K562 (cell line): ENCODE measurements at regions not wholly inside any gene's neighbourhood (a gene's known extent, or its start where the extent isn't known, plus 50 kb on each side); places are given as distances from the start of the nearest gene placed in this dataset.

Experiments
- ATAC-seq: fragments of 200-7000 bp; cut with Tn5 transposase; 3 replicates; pipeline ENCODE4 v1.9.1; 2020; ENCODE audit warnings: moderate library complexity
- BruUV-seq: library from RNA; stranded (reverse); fragments of 400-500 nt; replicated peaks from 2 replicates; lab custom pipeline; 2021; lab: Mats Ljungman, UMichigan
- CTCF ChIA-PET: fragments of 300-600 bp; formaldehyde crosslinking; extraction: SDS; loops from one replicate; lab custom pipeline; 2021; ENCODE audit warnings: low intra/inter-chr PET ratio; lab: Yijun Ruan, JAX
- POLR2A ChIA-PET: fragments of 300-600, 350-650 bp; sonication (Branson Sonifier 250); formaldehyde crosslinking; extraction: SDS; loops from one replicate; lab custom pipeline; 2021; ENCODE audit warnings: antibody characterized with exemption, inconsistent platforms; lab: Yijun Ruan, JAX
- DNase-seq, 4 experiments: peaks; one replicate each; pipeline versions ENCODE4 v3.0.0 to v3.0.0-alpha.2; 2011 to 2018; ENCODE audit warnings: low spot score in 3 of 4, mixed read lengths in 3 of 4; ENCODE audit errors: extremely low read depth in 1 of 4
- FAIRE-seq: peaks from 2 replicates; lab custom pipeline; 2011; peaks lifted over from hg19 to GRCh38; lab: Jason Lieb, UNC
- H2AFZ ChIP-seq: 2 replicates; pipeline ENCODE4 v1.6.0; 2011; ENCODE audit warnings: low read depth, low read length, control low read depth, inconsistent platforms
- H3K27ac ChIP-seq: fragments of 200-600 bp; 3 replicates; pipeline ENCODE4 v1.8.0; 2011; ENCODE audit warnings: low read depth, mild to moderate bottlenecking, control low read depth, inconsistent platforms, low read length, moderate library complexity, mixed read lengths; ENCODE audit errors: extremely low read depth
- H3K27me3 ChIP-seq, 2 experiments: fragments of 300-600 bp in 1 of 2; 2 replicates in 1 of 2; 3 replicates in 1 of 2; pipeline versions ENCODE4 v1.6.0 to v1.8.0; 2011; ENCODE audit warnings: inconsistent platforms in 2 of 2, low read length in 2 of 2, mild to moderate bottlenecking in 1 of 2, mixed read lengths in 1 of 2, moderate library complexity in 1 of 2; ENCODE audit not compliant: control insufficient read depth in 2 of 2, insufficient read depth in 2 of 2
- H3K36me3 ChIP-seq: fragments of 300-600 bp; 3 replicates; pipeline ENCODE4 v1.8.0; 2011; ENCODE audit warnings: mild to moderate bottlenecking, low read length, inconsistent platforms; ENCODE audit not compliant: control insufficient read depth, insufficient read depth
- H3K4me1 ChIP-seq, 2 experiments: fragments of 200-600 bp in 1 of 2; replicated peaks in 1 of 2; 2 replicates in 1 of 2; 3 replicates in 1 of 2; pipeline versions ENCODE4 v1.5.1 to v1.8.0; 2011; ENCODE audit warnings: inconsistent platforms in 2 of 2, low read length in 2 of 2, mild to moderate bottlenecking in 1 of 2, mixed read lengths in 1 of 2, moderate library complexity in 1 of 2; ENCODE audit not compliant: control insufficient read depth in 2 of 2, insufficient read depth in 2 of 2
- H3K4me2 ChIP-seq: 2 replicates; pipeline ENCODE4 v1.6.1; 2011; ENCODE audit warnings: low read length, control low read depth, inconsistent platforms, mixed read lengths; ENCODE audit not compliant: insufficient read depth
- H3K4me3 ChIP-seq: fragments of 200-600 bp; sonication (generic), shearing (Covaris generic); 2 replicates; pipeline ENCODE4 v1.5.1; 2016; ENCODE audit warnings: control low read depth, inconsistent platforms
- H3K79me2 ChIP-seq: fragments of 200-600 bp; 3 replicates; pipeline ENCODE4 v1.8.0; 2011; ENCODE audit warnings: low read length, inconsistent platforms; ENCODE audit not compliant: control insufficient read depth, insufficient read depth
- H3K9ac ChIP-seq, 2 experiments: 2 replicates each; pipeline versions ENCODE4 v1.6.0 to v1.6.1; 2011; ENCODE audit warnings: low read depth in 2 of 2, low read length in 2 of 2, control low read depth in 1 of 2, inconsistent platforms in 1 of 2, mild to moderate bottlenecking in 1 of 2, mixed read lengths in 1 of 2; ENCODE audit not compliant: insufficient read depth in 1 of 2
- H3K9me1 ChIP-seq: one replicate; pipeline ENCODE4 v1.6.0; 2011; ENCODE audit warnings: inconsistent platforms, mild to moderate bottlenecking, low read length, moderate library complexity; ENCODE audit not compliant: control insufficient read depth, insufficient read depth
- H3K9me3 ChIP-seq: replicated peaks from 2 replicates; pipeline ENCODE4 v1.5.1; 2011; ENCODE audit warnings: low read depth, low read length, inconsistent platforms; ENCODE audit not compliant: control insufficient read depth, insufficient read depth
- H4K20me1 ChIP-seq: replicated peaks from 2 replicates; pipeline ENCODE4 v1.6.1; 2011; ENCODE audit warnings: low read length, inconsistent platforms, mixed read lengths; ENCODE audit not compliant: control insufficient read depth, insufficient read depth
- ESRRB ChIP-seq: fragments of 250-450 bp; sonication (Bioruptor Pico); IDR thresholded peaks from 2 replicates; pipeline ENCODE4 v1.5.0; 2020; ENCODE audit warnings: mild to moderate bottlenecking, moderate library complexity, borderline replicate concordance
- HNRNPK ChIP-seq: fragments of 200-400 bp; formaldehyde crosslinking; IDR thresholded peaks from one replicate; pipeline ENCODE4 v1.6.1; 2018; ENCODE audit warnings: mild to moderate bottlenecking, low read depth, low read length; ENCODE audit not compliant: poor library complexity, severe bottlenecking
- MTA3 ChIP-seq: fragments of 450-650 bp; formaldehyde crosslinking; IDR thresholded peaks from 2 replicates; pipeline ENCODE4 v1.6.1; 2017; ENCODE audit warnings: mild to moderate bottlenecking, borderline replicate concordance
- NCOR1 ChIP-seq: fragments of 450-650 bp; IDR thresholded peaks from 2 replicates; pipeline ENCODE4 v1.6.1; 2016; ENCODE audit warnings: mild to moderate bottlenecking, moderate library complexity
- NONO ChIP-seq, 2 experiments: fragments of 200-400 bp in 1 of 2; fragments of 450-650 bp in 1 of 2; formaldehyde crosslinking in 1 of 2; IDR thresholded peaks; 2 replicates each; pipeline ENCODE4 v1.6.1; 2017; ENCODE audit warnings: low read depth in 2 of 2, mild to moderate bottlenecking in 2 of 2, moderate library complexity in 2 of 2, low read length in 1 of 2
- NR0B1 ChIP-seq: fragments of 450-650 bp; IDR thresholded peaks from one replicate; pipeline ENCODE4 v1.6.1; 2018; ENCODE audit warnings: mild to moderate bottlenecking, moderate library complexity; ENCODE audit not compliant: partially characterized antibody
- PCBP2 ChIP-seq: fragments of 200-400 bp; formaldehyde crosslinking; IDR thresholded peaks from 2 replicates; pipeline ENCODE4 v1.6.1; 2018; ENCODE audit warnings: low read length, low read depth, mild to moderate bottlenecking, moderate library complexity; ENCODE audit not compliant: poor library complexity, severe bottlenecking
- PTTG1 ChIP-seq: fragments of 450-650 bp; IDR thresholded peaks from 2 replicates; pipeline ENCODE4 v1.6.1; 2016; ENCODE audit warnings: low read depth, mild to moderate bottlenecking, missing genetic modification characterization, missing compliant biosample characterization
- SAFB2 ChIP-seq: fragments of 200-400 bp; formaldehyde crosslinking; IDR thresholded peaks from 2 replicates; pipeline ENCODE4 v1.6.1; 2018; ENCODE audit warnings: borderline replicate concordance, low read length, low read depth, moderate library complexity; ENCODE audit not compliant: severe bottlenecking
- SNAPC5 ChIP-seq: fragments of 250-450 bp; sonication (Bioruptor Pico); IDR thresholded peaks from 2 replicates; pipeline ENCODE4 v1.8.0; 2021; ENCODE audit warnings: moderate library complexity, mild to moderate bottlenecking, inconsistent platforms
- TRIM24 ChIP-seq, 2 experiments: fragments of 450-650 bp; IDR thresholded peaks; 2 replicates each; pipeline ENCODE4 v1.6.1; 2016
- ZNF197 ChIP-seq: fragments of 200-800 bp; sonication (Bioruptor generic); IDR thresholded peaks from 2 replicates; pipeline ENCODE4 v1.6.1; 2016; ENCODE audit warnings: low read depth, missing genetic modification characterization, missing compliant biosample characterization
- ZNF347 ChIP-seq: fragments of 450-650 bp; formaldehyde crosslinking; IDR thresholded peaks from 2 replicates; pipeline ENCODE4 v1.4.0; 2020; ENCODE audit warnings: low read depth, mild to moderate bottlenecking, moderate library complexity
- WGBS: fragments of 100-300 bp; shearing (Covaris generic); methylation state at CpG from one replicate; pipeline ENCODE4 v1.1.6; 2016; ENCODE audit warnings: low coverage, mixed read lengths; ENCODE audit not compliant: insufficient coverage; ENCODE audit errors: missing lambda C conversion rate; 5-methylcytosine and 5-hydroxymethylcytosine counted together
- in situ Hi-C: fragments of 300-500 bp; cut with MboI; formaldehyde crosslinking; loops from 4 replicates; pipeline ENCODE4 v1.15.0; 2018; ENCODE audit warnings: inconsistent platforms, mixed read lengths
- intact Hi-C: fragments of 100-400 bp; cut with micrococcal nuclease; formaldehyde crosslinking; loops from 2 replicates; pipeline ENCODE4 v1.14.2; 2022

GRCh38 chr7:113339661-113340060 is 221.3 kb upstream of the SMIM30 start:
- no peak for FAIRE-seq
- H3K9me3 ChIP-seq, result no peaks in the 10 kb centered on the region
- H3K27me3 ChIP-seq, result no peaks in the 10 kb centered on the region
- intact Hi-C loops, result no loop called here
- no peaks in the 10 kb centered on the region for H3K4me1 ChIP-seq
- no peaks in the 10 kb centered on the region for H4K20me1 ChIP-seq
- ChIA-PET POLR2A (no interaction called here), CTCF (no interaction called here)
- ATAC-seq, result no peak
- H3K27ac ChIP-seq, result no peak overlapping the region
- WGBS, result 0% methylated on average over 1 of the region's 1 CpG
- H2AFZ ChIP-seq, result no peak overlapping the region
- DNase-seq, result no peak
- H3K4me3 ChIP-seq, result no peak overlapping the region
- no peaks in the 10 kb centered on the region for H3K9me1 ChIP-seq
- no peaks in the 10 kb centered on the region for H3K36me3 ChIP-seq
- in situ Hi-C loops, result no loop called here
- H3K9ac ChIP-seq, result no peak overlapping the region
- no peak for TF ChIP-seq ZNF197 (CRISPR knock-in tag)
- TF ChIP-seq NONO (IDR thresholded peaks at IDR 0.05; ENCODE audit: low read depth in 2 of 2, low read length in 1 of 2), result no peak
- no peak for TF ChIP-seq PTTG1 (tag)
- no peak for TF ChIP-seq ESRRB (CRISPR knock-in tag)
- TF ChIP-seq NCOR1, result no peak
- no peak for TF ChIP-seq SNAPC5 (CRISPR knock-in tag)
- no peak for TF ChIP-seq TRIM24 (IDR thresholded peaks at IDR 0.05)
- no peak for TF ChIP-seq NR0B1
- no peak for TF ChIP-seq PCBP2
- TF ChIP-seq ZNF347, result no peak
- no peak for TF ChIP-seq HNRNPK
- TF ChIP-seq MTA3, result no peak
- no peak for TF ChIP-seq SAFB2
- H3K4me2 ChIP-seq, result no peak overlapping the region
- no peaks in the 10 kb centered on the region for H3K79me2 ChIP-seq
- no TSS peak for BruUV-seq
